ENCODE measurements at regions not wholly inside any gene's neighbourhood (a gene's known extent, or its start where the extent isn't known, plus 50 kb on each side); places are given as distances from the start of the nearest gene placed in this dataset.

- DNase-seq (ENCODE audit: low read depth), result no peak
- TF ChIP-seq CTCF (IDR thresholded peaks at IDR 0.05; ENCODE audit: control insufficient read depth, extremely low read depth, insufficient read depth), result no peak
- no peak overlapping the region for H3K4me3 ChIP-seq (ENCODE audit: low read depth, low read length)
Measured at GRCh38 chr20:39676857-39677391, 714.8 kb downstream of the DHX35 start.

GRCh38 chr20:39676241-39676640 is 714.1 kb downstream of the DHX35 start:
- DNase-seq (ENCODE audit: low read depth), result no peak
- TF ChIP-seq CTCF (IDR thresholded peaks at IDR 0.05; ENCODE audit: control insufficient read depth, extremely low read depth, insufficient read depth), result no peak
- H3K4me3 ChIP-seq (ENCODE audit: low read depth, low read length), result no peak overlapping the region

GRCh38 chr20:39674842-39675241 is 712.7 kb downstream of the DHX35 start:
- no peak for TF ChIP-seq CTCF (IDR thresholded peaks at IDR 0.05; ENCODE audit: control insufficient read depth, extremely low read depth, insufficient read depth)
- no peak for DNase-seq (ENCODE audit: low read depth)
- no peak overlapping the region for H3K4me3 ChIP-seq (ENCODE audit: low read depth, low read length)

- H3K4me3 ChIP-seq (ENCODE audit: low read depth, low read length), result no peak overlapping the region
- DNase-seq (ENCODE audit: low read depth), result no peak
- TF ChIP-seq CTCF (IDR thresholded peaks at IDR 0.05; ENCODE audit: control insufficient read depth, extremely low read depth, insufficient read depth), result no peak
Measured at GRCh38 chr20:39670988-39671387, 708.8 kb downstream of the DHX35 start.

- no peak overlapping the region for H3K4me3 ChIP-seq (ENCODE audit: low read depth, low read length)
- TF ChIP-seq CTCF (IDR thresholded peaks at IDR 0.05; ENCODE audit: control insufficient read depth, extremely low read depth, insufficient read depth), result no peak
- no peak for DNase-seq (ENCODE audit: low read depth)
Measured at GRCh38 chr20:39669659-39670058, 707.5 kb downstream of the DHX35 start.

GRCh38 chr20:39668038-39668437 is 705.9 kb downstream of the DHX35 start:
- no peak for TF ChIP-seq CTCF (IDR thresholded peaks at IDR 0.05; ENCODE audit: control insufficient read depth, extremely low read depth, insufficient read depth)
- H3K4me3 ChIP-seq (ENCODE audit: low read depth, low read length), result no peak overlapping the region
- DNase-seq (ENCODE audit: low read depth), result no peak

- no peak overlapping the region for H3K4me3 ChIP-seq (ENCODE audit: low read depth, low read length)
- no peak for TF ChIP-seq CTCF (IDR thresholded peaks at IDR 0.05; ENCODE audit: control insufficient read depth, extremely low read depth, insufficient read depth)
- no peak for DNase-seq (ENCODE audit: low read depth)
Measured at GRCh38 chr20:39661833-39662232, 699.7 kb downstream of the DHX35 start.
